DND-41 (cell line): ENCODE measurements at regions not wholly inside any gene's neighbourhood (a gene's known extent, or its start where the extent isn't known, plus 50 kb on each side); places are given as distances from the start of the nearest gene placed in this dataset.

Experiments
- ATAC-seq: fragments of 200-7000 bp; cut with Tn5 transposase; 3 replicates; pipeline ENCODE4 v1.9.1; 2021; ENCODE audit warnings: low read depth; ENCODE audit not compliant: insufficient read depth
- DNase-seq: peaks from one replicate; pipeline ENCODE4 v3.0.0-alpha.2; 2020
- H2AFZ ChIP-seq: 2 replicates; pipeline ENCODE4 v1.6.0; 2012; ENCODE audit warnings: low read depth, low read length
- H3K27ac ChIP-seq: 2 replicates; pipeline ENCODE4 v1.5.1; 2012; ENCODE audit warnings: low read length, inconsistent platforms
- H3K27me3 ChIP-seq: fragments of 200-600 bp; sonication (generic); 2 replicates; pipeline ENCODE4 v1.6.0; 2012; ENCODE audit warnings: low read length, mild to moderate bottlenecking, inconsistent platforms; ENCODE audit not compliant: insufficient read depth, poor library complexity
- H3K36me3 ChIP-seq: 2 replicates; pipeline ENCODE4 v1.5.1; 2012; ENCODE audit warnings: low read length, inconsistent platforms; ENCODE audit not compliant: insufficient read depth
- H3K4me1 ChIP-seq: 2 replicates; pipeline ENCODE4 v1.5.1; 2012; ENCODE audit warnings: mild to moderate bottlenecking, low read length; ENCODE audit not compliant: insufficient read depth
- H3K4me2 ChIP-seq: 2 replicates; pipeline ENCODE4 v1.6.0; 2012; ENCODE audit warnings: mild to moderate bottlenecking, moderate library complexity, low read length, inconsistent platforms; ENCODE audit not compliant: insufficient read depth
- H3K4me3 ChIP-seq, 2 experiments: fragments of 200-600 bp in 1 of 2; shearing (Covaris generic) in 1 of 2; 2 replicates each; pipeline ENCODE4 v1.5.1; 2012 to 2016; ENCODE audit warnings: inconsistent platforms in 2 of 2, low read length in 2 of 2, mild to moderate bottlenecking in 2 of 2, low read depth in 1 of 2, moderate library complexity in 1 of 2
- H3K79me2 ChIP-seq: 2 replicates; pipeline ENCODE4 v1.6.0; 2012; ENCODE audit warnings: low read length, inconsistent platforms; ENCODE audit not compliant: insufficient read depth
- H3K9ac ChIP-seq: 2 replicates; pipeline ENCODE4 v1.6.0; 2012; ENCODE audit warnings: low read depth, mild to moderate bottlenecking, inconsistent platforms, low read length, moderate library complexity
- H3K9me3 ChIP-seq: 2 replicates; pipeline ENCODE4 v1.5.1; 2012; ENCODE audit warnings: low read length, moderate library complexity, mild to moderate bottlenecking, inconsistent platforms; ENCODE audit not compliant: insufficient read depth, severe bottlenecking
- H4K20me1 ChIP-seq: 2 replicates; pipeline ENCODE4 v1.6.0; 2012; ENCODE audit warnings: low read length; ENCODE audit not compliant: insufficient read depth
- CTCF ChIP-seq: IDR thresholded peaks from 2 replicates; pipeline ENCODE4 v1.5.1; 2012; ENCODE audit warnings: borderline replicate concordance, low read length, moderate library complexity, mild to moderate bottlenecking; ENCODE audit not compliant: poor library complexity, severe bottlenecking; ENCODE audit errors: extremely low read depth
- EZH2 ChIP-seq: IDR thresholded peaks from 3 replicates; pipeline ENCODE4 v1.6.1; 2012; ENCODE audit warnings: borderline replicate concordance, low read depth, mild to moderate bottlenecking, moderate library complexity, low read length, inconsistent platforms; ENCODE audit not compliant: severe bottlenecking

- no peak for TF ChIP-seq EZH2
- no peak for TF ChIP-seq CTCF
- peak; percentile 74 for DNase-seq
- Histone ChIP-seq H3K36me3 (no peaks in the 10 kb centered on the region), H3K4me1 (peaks cover 32% of the 10 kb centered on the region), H3K27me3 (no peaks in the 10 kb centered on the region), H3K27ac (no peak overlapping the region; the same call in 1 of the 2 replicates), H2AFZ (no peak overlapping the region), H3K4me3 (no peak overlapping the region), H4K20me1 (no peaks in the 10 kb centered on the region), H3K4me2 (no peak overlapping the region), H3K9ac (no peak overlapping the region), H3K9me3 (no peaks in the 10 kb centered on the region), H3K79me2 (no peaks in the 10 kb centered on the region)
- peak; percentile 69 for ATAC-seq
Measured at GRCh38 chr15:38698254-38698653, 133.6 kb upstream of the RASGRP1 start.

GRCh38 chr15:38699633-38700230 lies 135.1 kb upstream of the RASGRP1 start:
- Histone ChIP-seq H2AFZ (no peak overlapping the region), H3K27me3 (peaks cover 5% of the 10 kb centered on the region), H3K79me2 (no peaks in the 10 kb centered on the region), H3K36me3 (no peaks in the 10 kb centered on the region), H3K27ac (no peak overlapping the region), H3K9ac (no peak overlapping the region), H3K4me2 (no peak overlapping the region), H3K4me3 (no peak overlapping the region), H3K4me1 (peaks cover 32% of the 10 kb centered on the region), H3K9me3 (no peaks in the 10 kb centered on the region), H4K20me1 (no peaks in the 10 kb centered on the region)
- peak; percentile 91 for TF ChIP-seq CTCF
- no peak for TF ChIP-seq EZH2
- DNase-seq (peak; percentile 74), ATAC-seq (peak; percentile 45)

GRCh38 chr15:38701149-38701548 lies 136.5 kb upstream of the RASGRP1 start:
- Histone ChIP-seq H3K27ac (no peak overlapping the region), H3K79me2 (no peaks in the 10 kb centered on the region), H3K27me3 (peaks cover 9% of the 10 kb centered on the region), H2AFZ (no peak overlapping the region), H3K4me3 (no peak overlapping the region), H3K4me2 (no peak overlapping the region), H4K20me1 (no peaks in the 10 kb centered on the region), H3K9me3 (no peaks in the 10 kb centered on the region), H3K4me1 (peaks cover 25% of the 10 kb centered on the region), H3K9ac (no peak overlapping the region), H3K36me3 (no peaks in the 10 kb centered on the region)
- no peak for ATAC-seq
- DNase-seq: no peak
- TF ChIP-seq CTCF: no peak
- no peak for TF ChIP-seq EZH2
